ENCODE measurements at regions not wholly inside any gene's neighbourhood (a gene's known extent, or its start where the extent isn't known, plus 50 kb on each side); places are given as distances from the start of the nearest gene placed in this dataset.

GRCh38 chr1:199688774-199689173, 338.7 kb upstream of the NR5A2 start:
- no peak for DNase-seq (ENCODE audit: insufficient read length, low spot score)
- TF ChIP-seq POLR2AphosphoS5 (IDR thresholded peaks at IDR 0.05; ENCODE audit: low read depth, low read length) = no peak
- TF ChIP-seq SPI1 (IDR thresholded peaks at IDR 0.05; ENCODE audit: low read depth, low read length) = no peak
- no peak for TF ChIP-seq PAX5 (IDR thresholded peaks at IDR 0.05; ENCODE audit: insufficient read depth, low read length, severe bottlenecking)
- no peak for TF ChIP-seq POLR2A (IDR thresholded peaks at IDR 0.05; ENCODE audit: low read depth, low read length)
- no peak for TF ChIP-seq TAF1 (IDR thresholded peaks at IDR 0.05; ENCODE audit: low read depth, low read length)
- no peak for TF ChIP-seq POU2F2 (IDR thresholded peaks at IDR 0.05; ENCODE audit: low read depth, low read length)
- no peak for FAIRE-seq

GRCh38 chr1:199690496-199690895, 337.0 kb upstream of the NR5A2 start:
- TF ChIP-seq TAF1 (IDR thresholded peaks at IDR 0.05; ENCODE audit: low read depth, low read length) = no peak
- no peak for TF ChIP-seq POU2F2 (IDR thresholded peaks at IDR 0.05; ENCODE audit: low read depth, low read length)
- TF ChIP-seq POLR2A (IDR thresholded peaks at IDR 0.05; ENCODE audit: low read depth, low read length) = no peak
- TF ChIP-seq SPI1 (IDR thresholded peaks at IDR 0.05; ENCODE audit: low read depth, low read length) = peak; percentile 66
- FAIRE-seq (no peak), DNase-seq (ENCODE audit: insufficient read length, low spot score) (no peak)

- DNase-seq (ENCODE audit: insufficient read length, low spot score) (no peak), FAIRE-seq (no peak)
- TF ChIP-seq TAF1 (IDR thresholded peaks at IDR 0.05; ENCODE audit: low read depth, low read length) (no peak), SPI1 (IDR thresholded peaks at IDR 0.05; ENCODE audit: low read depth, low read length) (no peak), POU2F2 (IDR thresholded peaks at IDR 0.05; ENCODE audit: low read depth, low read length) (no peak), PAX5 (IDR thresholded peaks at IDR 0.05; ENCODE audit: insufficient read depth, low read length, severe bottlenecking) (no peak), POLR2AphosphoS5 (IDR thresholded peaks at IDR 0.05; ENCODE audit: low read depth, low read length) (no peak), POLR2A (IDR thresholded peaks at IDR 0.05; ENCODE audit: low read depth, low read length) (no peak)
Observed at GRCh38 chr1:199691540-199691939, 336.0 kb upstream of the NR5A2 start.

- no peak for FAIRE-seq
Observed at GRCh38 chr1:199693724-199694123, 333.8 kb upstream of the NR5A2 start.

GRCh38 chr1:199696225-199696624, 331.3 kb upstream of the NR5A2 start:
- FAIRE-seq (no peak), DNase-seq (ENCODE audit: insufficient read length, low spot score) (no peak)
- no peak for TF ChIP-seq PAX5 (IDR thresholded peaks at IDR 0.05; ENCODE audit: insufficient read depth, low read length, severe bottlenecking)
- TF ChIP-seq POU2F2 (IDR thresholded peaks at IDR 0.05; ENCODE audit: low read depth, low read length) = no peak
- no peak for TF ChIP-seq POLR2AphosphoS5 (IDR thresholded peaks at IDR 0.05; ENCODE audit: low read depth, low read length)
- TF ChIP-seq POLR2A (IDR thresholded peaks at IDR 0.05; ENCODE audit: low read depth, low read length) = no peak
- no peak for TF ChIP-seq SPI1 (IDR thresholded peaks at IDR 0.05; ENCODE audit: low read depth, low read length)
- TF ChIP-seq TAF1 (IDR thresholded peaks at IDR 0.05; ENCODE audit: low read depth, low read length) = no peak

More at GRCh38 chr1:199693724-199694123, 333.8 kb upstream of the NR5A2 start:
- TF ChIP-seq POLR2A (IDR thresholded peaks at IDR 0.05; ENCODE audit: low read depth, low read length) (no peak), SPI1 (IDR thresholded peaks at IDR 0.05; ENCODE audit: low read depth, low read length) (no peak), TAF1 (IDR thresholded peaks at IDR 0.05; ENCODE audit: low read depth, low read length) (no peak), PAX5 (IDR thresholded peaks at IDR 0.05; ENCODE audit: insufficient read depth, low read length, severe bottlenecking) (no peak), POU2F2 (IDR thresholded peaks at IDR 0.05; ENCODE audit: low read depth, low read length) (no peak), POLR2AphosphoS5 (IDR thresholded peaks at IDR 0.05; ENCODE audit: low read depth, low read length) (no peak)
- DNase-seq (ENCODE audit: insufficient read length, low spot score) = no peak

- TF ChIP-seq POLR2A (IDR thresholded peaks at IDR 0.05; ENCODE audit: low read depth, low read length) = no peak
- peak; percentile 57 for TF ChIP-seq SPI1 (IDR thresholded peaks at IDR 0.05; ENCODE audit: low read depth, low read length)
- FAIRE-seq (no peak), DNase-seq (ENCODE audit: insufficient read length, low spot score) (no peak)
Observed at GRCh38 chr1:199698222-199698621, 329.3 kb upstream of the NR5A2 start.

- TF ChIP-seq TAF1 (IDR thresholded peaks at IDR 0.05; ENCODE audit: low read depth, low read length) (no peak), POLR2A (IDR thresholded peaks at IDR 0.05; ENCODE audit: low read depth, low read length) (no peak), SPI1 (IDR thresholded peaks at IDR 0.05; ENCODE audit: low read depth, low read length) (no peak), POLR2AphosphoS5 (IDR thresholded peaks at IDR 0.05; ENCODE audit: low read depth, low read length) (no peak), POU2F2 (IDR thresholded peaks at IDR 0.05; ENCODE audit: low read depth, low read length) (no peak), PAX5 (IDR thresholded peaks at IDR 0.05; ENCODE audit: insufficient read depth, low read length, severe bottlenecking) (no peak)
- DNase-seq (ENCODE audit: insufficient read length, low spot score) = no peak
- no peak for FAIRE-seq
Observed at GRCh38 chr1:199700551-199700950, 327.0 kb upstream of the NR5A2 start.

- DNase-seq (ENCODE audit: insufficient read length, low spot score) (no peak), FAIRE-seq (no peak)
- TF ChIP-seq SPI1 (IDR thresholded peaks at IDR 0.05; ENCODE audit: low read depth, low read length) = no peak
- no peak for TF ChIP-seq TAF1 (IDR thresholded peaks at IDR 0.05; ENCODE audit: low read depth, low read length)
- no peak for TF ChIP-seq POLR2AphosphoS5 (IDR thresholded peaks at IDR 0.05; ENCODE audit: low read depth, low read length)
- TF ChIP-seq PAX5 (IDR thresholded peaks at IDR 0.05; ENCODE audit: insufficient read depth, low read length, severe bottlenecking) = no peak
- TF ChIP-seq POLR2A (IDR thresholded peaks at IDR 0.05; ENCODE audit: low read depth, low read length) = no peak
- TF ChIP-seq POU2F2 (IDR thresholded peaks at IDR 0.05; ENCODE audit: low read depth, low read length) = no peak
Observed at GRCh38 chr1:199701726-199702125, 325.8 kb upstream of the NR5A2 start.

GRCh38 chr1:199704231-199704630, 323.3 kb upstream of the NR5A2 start:
- no peak for FAIRE-seq
- TF ChIP-seq POU2F2 (IDR thresholded peaks at IDR 0.05; ENCODE audit: low read depth, low read length) = no peak
- TF ChIP-seq POLR2A (IDR thresholded peaks at IDR 0.05; ENCODE audit: low read depth, low read length) = no peak
- no peak for TF ChIP-seq PAX5 (IDR thresholded peaks at IDR 0.05; ENCODE audit: insufficient read depth, low read length, severe bottlenecking)
- TF ChIP-seq TAF1 (IDR thresholded peaks at IDR 0.05; ENCODE audit: low read depth, low read length) = no peak
- no peak for DNase-seq (ENCODE audit: insufficient read length, low spot score)

GRCh38 chr1:199705825-199706224, 321.7 kb upstream of the NR5A2 start:
- no peak for DNase-seq (ENCODE audit: insufficient read length, low spot score)
- no peak for FAIRE-seq
- TF ChIP-seq PAX5 (IDR thresholded peaks at IDR 0.05; ENCODE audit: insufficient read depth, low read length, severe bottlenecking) = no peak
